Activated CD4-positive, alpha-beta memory T cell treated with anti-CD3 and anti-CD28 coated beads, Interleukin-2, amount 10 ng/mL, durations not matched to agents 7 days and 5 days (primary cell): ENCODE measurements at regions not wholly inside any gene's neighbourhood (a gene's known extent, or its start where the extent isn't known, plus 50 kb on each side); places are given as distances from the start of the nearest gene placed in this dataset.

ENCODE experiments used
- CTCF ChIA-PET: fragments of 350-600 bp; sonication (Branson Sonifier 250); formaldehyde crosslinking; loops from one replicate; lab custom pipeline; 2021; ENCODE audit warnings: antibody characterized with exemption, inconsistent platforms; lab: Charles Lee
- POLR2A ChIA-PET: fragments of 350-600 bp; sonication (Branson Sonifier 250); formaldehyde crosslinking; loops from one replicate; lab custom pipeline; 2021; ENCODE audit warnings: antibody characterized with exemption; lab: Charles Lee
- DNase-seq: peaks from one replicate; pipeline ENCODE4 v3.0.0-alpha.2; 2020
- H3K27ac Mint-ChIP-seq: one replicate; pipeline ENCODE4 v1.8.0; 2021; ENCODE audit warnings: mild to moderate bottlenecking, mixed read lengths
- H3K27me3 Mint-ChIP-seq: one replicate; pipeline ENCODE4 v1.8.0; 2021; ENCODE audit warnings: mixed read lengths
- H3K36me3 Mint-ChIP-seq: one replicate; pipeline ENCODE4 v1.8.0; 2021; ENCODE audit warnings: low read depth, mixed read lengths
- H3K4me1 Mint-ChIP-seq: one replicate; pipeline ENCODE4 v1.8.0; 2021; ENCODE audit warnings: mixed read lengths
- H3K4me3 Mint-ChIP-seq: one replicate; pipeline ENCODE4 v1.8.0; 2021; ENCODE audit warnings: mild to moderate bottlenecking, mixed read lengths
- H3K9me3 Mint-ChIP-seq: one replicate; pipeline ENCODE4 v1.8.0; 2021; ENCODE audit warnings: mixed read lengths

DNA sequence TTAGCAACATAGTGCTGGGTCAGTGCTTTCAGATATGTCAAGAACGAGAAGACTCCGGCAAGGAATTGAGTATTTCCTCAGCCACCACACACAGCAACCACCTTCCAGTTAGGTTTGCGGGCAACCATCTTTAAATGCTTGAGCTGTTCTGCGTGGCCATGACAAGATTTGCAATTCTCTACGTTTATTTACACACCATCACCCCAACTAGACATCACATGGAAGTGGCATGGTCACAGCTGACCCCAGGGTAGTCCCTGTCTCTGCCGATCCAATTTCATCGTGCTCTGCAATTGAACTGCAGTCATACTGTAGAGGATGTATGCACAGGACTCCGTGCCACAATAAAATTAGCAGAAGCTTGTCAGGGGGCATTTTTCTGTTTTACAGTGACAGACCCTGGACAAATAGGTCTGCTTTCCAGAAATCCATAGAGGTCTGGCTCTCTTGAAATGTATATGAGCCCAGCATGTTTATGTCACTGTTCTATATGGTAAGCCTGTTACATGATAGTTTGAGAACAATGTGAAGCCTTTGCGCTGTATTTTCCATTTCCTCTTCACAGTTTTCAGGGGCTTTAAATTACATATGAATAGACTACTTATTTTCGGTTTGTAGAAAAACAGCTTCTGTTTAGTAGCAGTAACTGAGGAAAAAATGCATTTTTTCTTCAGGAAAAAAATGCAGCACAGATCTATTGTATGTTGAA is 605.2 kb downstream of the NR4A2 start:
- ChIA-PET POLR2A (no interaction called here), CTCF (no interaction called here)
- Mint-ChIP-seq H3K4me3 (no peak overlapping the region), H3K4me1 (no peaks in the 10 kb centered on the region), H3K27me3 (no peaks in the 10 kb centered on the region), H3K27ac (no peak overlapping the region), H3K36me3 (no peaks in the 10 kb centered on the region), H3K9me3 (no peaks in the 10 kb centered on the region)
- no peak for DNase-seq

DNA sequence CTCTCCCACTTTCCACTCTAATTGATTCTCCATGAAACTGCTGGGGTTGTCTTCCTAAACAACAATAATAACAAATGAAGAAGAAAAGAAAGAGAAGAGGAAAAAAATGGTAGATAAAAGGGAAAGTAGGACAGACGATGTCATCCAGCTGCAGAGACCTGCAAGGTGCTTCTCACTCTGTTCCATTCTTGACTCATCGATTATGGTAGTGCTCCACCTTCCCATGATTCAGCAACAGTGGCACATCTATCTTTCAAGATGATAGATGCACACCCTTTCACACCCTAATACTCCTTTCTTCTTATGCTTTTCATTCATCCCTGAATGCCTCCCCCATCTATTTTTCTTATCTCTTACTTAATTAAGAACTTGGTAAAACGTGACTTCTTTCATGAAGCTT is 610.2 kb downstream of the NR4A2 start:
- POLR2A ChIA-PET = no interaction called here

DNA sequence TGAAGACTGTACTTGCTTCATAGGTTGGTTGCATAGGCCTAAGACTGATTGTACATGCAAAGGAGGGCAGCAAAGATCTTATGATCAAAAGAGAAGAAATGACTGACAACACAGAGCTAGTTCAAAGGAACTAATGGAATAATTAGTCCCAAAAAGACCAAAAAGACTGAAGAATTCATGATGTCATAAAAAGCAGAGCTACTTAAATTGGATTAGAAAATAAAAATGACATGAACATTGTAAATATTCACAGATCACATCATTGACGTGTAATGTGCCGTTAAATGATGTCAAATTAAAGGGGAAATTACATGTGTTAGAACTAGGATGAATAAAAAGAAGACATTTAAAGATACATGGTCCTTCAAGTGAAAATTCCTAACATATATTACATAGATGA is 616.8 kb downstream of the NR4A2 start:
- ChIA-PET POLR2A (no interaction called here), CTCF (no interaction called here)
- H3K36me3 Mint-ChIP-seq = no peaks in the 10 kb centered on the region
- H3K9me3 Mint-ChIP-seq = no peaks in the 10 kb centered on the region
- DNase-seq = no peak
- H3K27ac Mint-ChIP-seq = no peak overlapping the region
- H3K27me3 Mint-ChIP-seq = no peaks in the 10 kb centered on the region
- H3K4me3 Mint-ChIP-seq = no peak overlapping the region
- H3K4me1 Mint-ChIP-seq = no peaks in the 10 kb centered on the region

More for the DNA sequence above, 610.2 kb downstream of the NR4A2 start:
- no peak for DNase-seq
- Mint-ChIP-seq H3K27ac (no peak overlapping the region), H3K4me3 (no peak overlapping the region), H3K4me1 (no peaks in the 10 kb centered on the region), H3K27me3 (no peaks in the 10 kb centered on the region), H3K36me3 (no peaks in the 10 kb centered on the region), H3K9me3 (no peaks in the 10 kb centered on the region)
- CTCF ChIA-PET = interaction anchor here (0.7 to 1.0 kb wide), 2 partner anchors 8 to 11 kb away, joined by 3 to 4 read pairs; no protein-coding TSS in a partner anchor

GRCh38 chr2:155714983-155715382 is 617.5 kb downstream of the NR4A2 start:
- DNase-seq = no peak
- H3K4me1 Mint-ChIP-seq = no peaks in the 10 kb centered on the region
- H3K9me3 Mint-ChIP-seq = no peaks in the 10 kb centered on the region
- H3K4me3 Mint-ChIP-seq = no peak overlapping the region
- POLR2A ChIA-PET = no interaction called here
- no peaks in the 10 kb centered on the region for H3K36me3 Mint-ChIP-seq
- no peak overlapping the region for H3K27ac Mint-ChIP-seq
- no peaks in the 10 kb centered on the region for H3K27me3 Mint-ChIP-seq
- CTCF ChIA-PET = no interaction called here

- no peak overlapping the region for H3K4me3 Mint-ChIP-seq
- H3K27ac Mint-ChIP-seq = no peak overlapping the region
- H3K36me3 Mint-ChIP-seq = no peaks in the 10 kb centered on the region
- ChIA-PET CTCF (no interaction called here), POLR2A (no interaction called here)
- no peaks in the 10 kb centered on the region for H3K4me1 Mint-ChIP-seq
- no peak for DNase-seq
- H3K27me3 Mint-ChIP-seq = no peaks in the 10 kb centered on the region
- H3K9me3 Mint-ChIP-seq = no peaks in the 10 kb centered on the region
These were observed 624.5 kb downstream of the NR4A2 start for GRCh38 chr2:155708071-155708470.

GRCh38 chr2:155703917-155704316 is 628.6 kb downstream of the NR4A2 start:
- H3K4me1 Mint-ChIP-seq = no peaks in the 10 kb centered on the region
- CTCF ChIA-PET = no interaction called here
- POLR2A ChIA-PET = no interaction called here
- no peaks in the 10 kb centered on the region for H3K36me3 Mint-ChIP-seq
- no peak overlapping the region for H3K27ac Mint-ChIP-seq
- no peak for DNase-seq
- no peaks in the 10 kb centered on the region for H3K27me3 Mint-ChIP-seq
- H3K4me3 Mint-ChIP-seq = no peak overlapping the region
- H3K9me3 Mint-ChIP-seq = no peaks in the 10 kb centered on the region

- DNase-seq = no peak
- no peaks in the 10 kb centered on the region for H3K27me3 Mint-ChIP-seq
- ChIA-PET CTCF (no interaction called here), POLR2A (no interaction called here)
- H3K4me1 Mint-ChIP-seq = no peaks in the 10 kb centered on the region
- H3K9me3 Mint-ChIP-seq = no peaks in the 10 kb centered on the region
- no peak overlapping the region for H3K4me3 Mint-ChIP-seq
- H3K36me3 Mint-ChIP-seq = no peaks in the 10 kb centered on the region
- no peak overlapping the region for H3K27ac Mint-ChIP-seq
These were observed 629.5 kb downstream of the NR4A2 start for GRCh38 chr2:155703048-155703447.

DNA sequence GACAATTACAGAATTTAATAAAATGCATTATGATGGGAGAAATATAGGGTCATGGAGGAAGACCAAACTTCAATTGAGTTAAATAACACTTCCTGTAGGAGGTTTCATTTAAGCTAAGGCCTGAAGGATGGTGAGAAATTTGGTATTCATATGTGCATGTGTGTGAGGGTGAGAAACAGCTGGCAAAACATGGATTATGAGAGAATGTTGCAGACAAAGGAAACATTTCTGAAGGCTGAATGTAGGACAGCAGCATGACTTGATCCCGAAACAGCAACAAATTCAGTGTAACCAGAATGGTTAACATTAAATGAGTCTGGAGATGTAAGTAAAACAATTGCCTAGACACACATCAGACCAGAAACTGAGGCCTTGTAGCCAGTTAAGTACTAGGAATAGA is 630.8 kb downstream of the NR4A2 start:
- Mint-ChIP-seq H3K36me3 (no peaks in the 10 kb centered on the region), H3K4me1 (no peaks in the 10 kb centered on the region), H3K27ac (no peak overlapping the region), H3K27me3 (no peaks in the 10 kb centered on the region), H3K9me3 (no peaks in the 10 kb centered on the region), H3K4me3 (no peak overlapping the region)
- no peak for DNase-seq
- ChIA-PET CTCF (no interaction called here), POLR2A (no interaction called here)

GRCh38 chr2:155696571-155696970 is 636.0 kb downstream of the NR4A2 start:
- ChIA-PET POLR2A (no interaction called here), CTCF (no interaction called here)
- no peaks in the 10 kb centered on the region for H3K4me1 Mint-ChIP-seq
- no peak overlapping the region for H3K4me3 Mint-ChIP-seq
- H3K27ac Mint-ChIP-seq = no peak overlapping the region
- DNase-seq = no peak
- H3K27me3 Mint-ChIP-seq = no peaks in the 10 kb centered on the region
- no peaks in the 10 kb centered on the region for H3K36me3 Mint-ChIP-seq
- no peaks in the 10 kb centered on the region for H3K9me3 Mint-ChIP-seq

GRCh38 chr2:155695505-155695904 is 637.0 kb downstream of the NR4A2 start:
- H3K36me3 Mint-ChIP-seq = no peaks in the 10 kb centered on the region
- no peak overlapping the region for H3K4me3 Mint-ChIP-seq
- no peak for DNase-seq
- ChIA-PET POLR2A (no interaction called here), CTCF (no interaction called here)
- no peaks in the 10 kb centered on the region for H3K4me1 Mint-ChIP-seq
- no peak overlapping the region for H3K27ac Mint-ChIP-seq
- H3K9me3 Mint-ChIP-seq = no peaks in the 10 kb centered on the region
- H3K27me3 Mint-ChIP-seq = no peaks in the 10 kb centered on the region

GRCh38 chr2:155692856-155693255 is 639.7 kb downstream of the NR4A2 start:
- Mint-ChIP-seq H3K27ac (no peak overlapping the region), H3K4me3 (no peak overlapping the region), H3K4me1 (no peaks in the 10 kb centered on the region), H3K9me3 (no peaks in the 10 kb centered on the region), H3K36me3 (no peaks in the 10 kb centered on the region), H3K27me3 (no peaks in the 10 kb centered on the region)
- no peak for DNase-seq
- CTCF ChIA-PET = no interaction called here
- POLR2A ChIA-PET = no interaction called here

GRCh38 chr2:155692106-155692505 is 640.4 kb downstream of the NR4A2 start:
- Mint-ChIP-seq H3K27ac (no peak overlapping the region), H3K4me1 (no peaks in the 10 kb centered on the region), H3K9me3 (no peaks in the 10 kb centered on the region), H3K27me3 (no peaks in the 10 kb centered on the region), H3K4me3 (no peak overlapping the region), H3K36me3 (no peaks in the 10 kb centered on the region)
- DNase-seq = no peak
- POLR2A ChIA-PET = no interaction called here
- CTCF ChIA-PET = no interaction called here

DNA sequence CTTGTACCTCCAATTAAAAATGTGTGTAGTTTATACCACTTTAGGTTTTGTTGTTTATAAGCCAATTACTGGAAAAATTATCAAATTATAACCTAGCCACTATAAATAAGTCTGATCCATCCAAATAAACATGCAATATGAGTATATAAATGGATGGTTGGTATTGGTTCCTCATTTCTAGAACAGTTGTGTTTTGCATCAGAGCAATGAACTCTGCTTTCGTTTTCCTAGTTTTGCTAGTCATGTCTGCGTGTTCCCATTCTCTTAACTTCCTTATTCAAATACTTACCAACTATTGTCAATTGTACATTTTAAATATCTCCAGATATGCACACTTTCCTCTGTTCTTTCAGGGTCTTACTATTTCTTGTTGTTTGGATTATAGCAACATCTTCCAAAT is 641.7 kb downstream of the NR4A2 start:
- H3K27me3 Mint-ChIP-seq = no peaks in the 10 kb centered on the region
- no peak for DNase-seq
- POLR2A ChIA-PET = no interaction called here

GRCh38 chr2:155689791-155690190 is 642.7 kb downstream of the NR4A2 start:
- no peaks in the 10 kb centered on the region for H3K9me3 Mint-ChIP-seq
- no peaks in the 10 kb centered on the region for H3K36me3 Mint-ChIP-seq
- no peak overlapping the region for H3K4me3 Mint-ChIP-seq
- CTCF ChIA-PET = no interaction called here
- H3K4me1 Mint-ChIP-seq = no peaks in the 10 kb centered on the region
- H3K27me3 Mint-ChIP-seq = no peaks in the 10 kb centered on the region
- H3K27ac Mint-ChIP-seq = no peak overlapping the region
- POLR2A ChIA-PET = no interaction called here
- DNase-seq = no peak

More for the DNA sequence above, 641.7 kb downstream of the NR4A2 start:
- H3K4me1 Mint-ChIP-seq = no peaks in the 10 kb centered on the region
- no peaks in the 10 kb centered on the region for H3K9me3 Mint-ChIP-seq
- no peak overlapping the region for H3K4me3 Mint-ChIP-seq
- H3K27ac Mint-ChIP-seq = no peak overlapping the region
- CTCF ChIA-PET = no interaction called here
- H3K36me3 Mint-ChIP-seq = no peaks in the 10 kb centered on the region
